H1 (cell line): ENCODE measurements at regions not wholly inside any gene's neighbourhood (a gene's known extent, or its start where the extent isn't known, plus 50 kb on each side); places are given as distances from the start of the nearest gene placed in this dataset.

Experiments used
- EP300 ChIP-seq, 2 experiments: IDR thresholded peaks; 1 replicate in 1 of 2; 2 replicates in 1 of 2; pipeline ENCODE4 v1.6.1; 2011 to 2012; ENCODE audit warnings: low read depth in 2 of 2, low read length in 2 of 2, mild to moderate bottlenecking in 2 of 2, borderline replicate concordance in 1 of 2, inconsistent platforms in 1 of 2, moderate library complexity in 1 of 2
- MAFK ChIP-seq: IDR thresholded peaks from 2 replicates; pipeline ENCODE4 v1.6.1; 2012; ENCODE audit warnings: low read depth, mild to moderate bottlenecking, improper control_type of control experiment, low read length
- SP4 ChIP-seq: IDR thresholded peaks from 2 replicates; pipeline ENCODE4 v1.6.1; 2012; ENCODE audit warnings: low read length, inconsistent platforms
- TBP ChIP-seq: IDR thresholded peaks from 2 replicates; pipeline ENCODE4 v1.6.1; 2011; ENCODE audit warnings: low read depth, low read length, improper control_type of control experiment
- TF ChIP-seq, protein P1 (sequence below): IDR thresholded peaks from 2 replicates; pipeline ENCODE4 v1.6.1; 2011; ENCODE audit warnings: low read length, improper control_type of control experiment

DNA sequence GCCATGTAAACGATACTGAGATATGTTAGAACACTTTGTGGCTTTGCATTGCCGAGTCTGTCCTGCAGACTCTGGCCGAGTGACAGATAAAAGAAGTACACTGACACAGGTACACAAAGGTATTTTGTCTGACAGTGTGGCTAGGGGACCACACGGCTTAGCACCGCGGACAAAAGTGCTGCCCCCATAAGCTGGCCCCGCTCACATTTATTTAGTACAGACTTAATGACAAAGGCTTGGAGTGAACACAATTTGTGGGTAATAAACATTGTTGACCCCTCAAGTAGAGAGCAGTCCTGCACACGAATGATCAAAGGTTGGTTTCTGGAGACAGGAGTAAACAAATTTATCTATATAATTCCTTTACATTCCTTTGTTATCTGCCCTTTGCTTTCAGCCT is 976.8 kb downstream of the TRAM1L1 start (continued):
- no peak for TF ChIP-seq EP300 (IDR thresholded peaks at IDR 0.05; ENCODE audit: borderline replicate concordance in 1 of 2, low read depth in 2 of 2, low read length in 2 of 2)
- TF ChIP-seq, protein P1, sequence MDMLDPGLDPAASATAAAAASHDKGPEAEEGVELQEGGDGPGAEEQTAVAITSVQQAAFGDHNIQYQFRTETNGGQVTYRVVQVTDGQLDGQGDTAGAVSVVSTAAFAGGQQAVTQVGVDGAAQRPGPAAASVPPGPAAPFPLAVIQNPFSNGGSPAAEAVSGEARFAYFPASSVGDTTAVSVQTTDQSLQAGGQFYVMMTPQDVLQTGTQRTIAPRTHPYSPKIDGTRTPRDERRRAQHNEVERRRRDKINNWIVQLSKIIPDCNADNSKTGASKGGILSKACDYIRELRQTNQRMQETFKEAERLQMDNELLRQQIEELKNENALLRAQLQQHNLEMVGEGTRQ = no peak
- no peak for TF ChIP-seq MAFK
- TF ChIP-seq TBP = no peak
- TF ChIP-seq SP4 = no peak
